ENCODE measurements at regions not wholly inside any gene's neighbourhood (a gene's known extent, or its start where the extent isn't known, plus 50 kb on each side); places are given as distances from the start of the nearest gene placed in this dataset.

- TF ChIP-seq GATA3 (IDR thresholded peaks at IDR 0.05; ENCODE audit: low read depth, low read length) (no peak), GATA2 (IDR thresholded peaks at IDR 0.05; ENCODE audit: low read depth, low read length) (no peak)
Measured at GRCh38 chr14:59085207-59085739, 103.2 kb upstream of the DAAM1 start.
